Panc1 (cell line): ENCODE measurements at regions not wholly inside any gene's neighbourhood (a gene's known extent, or its start where the extent isn't known, plus 50 kb on each side); places are given as distances from the start of the nearest gene placed in this dataset.

Experiments
- ATAC-seq: fragments of 200-7000 bp; cut with Tn5 transposase; 2 replicates; pipeline ENCODE4 v1.9.1; 2020; ENCODE audit warnings: mild to moderate bottlenecking, moderate library complexity
- BruUV-seq: library from RNA; stranded (reverse); fragments of 400-500 nt; replicated peaks from 2 replicates; lab custom pipeline; 2021; lab: Mats Ljungman, UMichigan
- CTCF ChIA-PET: fragments of 300-600 bp; sonication (Branson Sonifier 250); formaldehyde crosslinking; loops from one replicate; lab custom pipeline; 2022; ENCODE audit warnings: antibody characterized with exemption; lab: Charles Lee
- POLR2A ChIA-PET: fragments of 300-600 bp; sonication (Branson Sonifier 250); formaldehyde crosslinking; loops from one replicate; lab custom pipeline; 2022; ENCODE audit warnings: antibody characterized with exemption; lab: Charles Lee
- DNase-seq: peaks from one replicate; pipeline ENCODE4 v3.0.0-alpha.2; 2010; ENCODE audit warnings: low read depth, low spot score
- H3K27ac ChIP-seq: 2 replicates; pipeline ENCODE4 v1.5.1; 2011; ENCODE audit warnings: mild to moderate bottlenecking, low read length, inconsistent platforms
- H3K27me3 ChIP-seq: fragments of 200-500 bp; sonication (Bioruptor generic); 2 replicates; pipeline ENCODE4 v1.6.0; 2014; ENCODE audit warnings: low read length, inconsistent platforms; ENCODE audit not compliant: control insufficient read depth, insufficient read depth
- H3K36me3 ChIP-seq: fragments of 200-500 bp; sonication (Bioruptor generic); 2 replicates; pipeline ENCODE4 v1.5.1; 2014; ENCODE audit warnings: inconsistent platforms, mild to moderate bottlenecking, low read length, moderate library complexity; ENCODE audit not compliant: control insufficient read depth, insufficient read depth
- H3K4me1 ChIP-seq: 2 replicates; pipeline ENCODE4 v1.5.1; 2011; ENCODE audit warnings: inconsistent platforms, mild to moderate bottlenecking, low read length, moderate library complexity; ENCODE audit not compliant: control insufficient read depth, insufficient read depth
- H3K4me3 ChIP-seq, 2 experiments: 2 replicates each; pipeline ENCODE4 v1.5.1; 2011 to 2012; ENCODE audit warnings: low read depth in 2 of 2, low read length in 2 of 2, mild to moderate bottlenecking in 2 of 2, inconsistent platforms in 1 of 2, moderate library complexity in 1 of 2
- H3K9me3 ChIP-seq: fragments of 200-500 bp; sonication (Bioruptor generic); 2 replicates; pipeline ENCODE4 v1.5.1; 2014; ENCODE audit warnings: low read depth, mild to moderate bottlenecking, inconsistent platforms, low read length, moderate library complexity; ENCODE audit not compliant: control insufficient read depth, insufficient read depth
- POLR2AphosphoS5 ChIP-seq: IDR thresholded peaks from 2 replicates; pipeline ENCODE4 v1.6.1; 2012; ENCODE audit warnings: mild to moderate bottlenecking, low read depth, low read length, moderate library complexity
- SIN3A ChIP-seq: IDR thresholded peaks from 2 replicates; pipeline ENCODE4 v1.6.1; 2012; ENCODE audit warnings: low read depth, mild to moderate bottlenecking, low read length, moderate library complexity, borderline replicate concordance; ENCODE audit not compliant: insufficient read depth
- TCF7L2 ChIP-seq: IDR thresholded peaks from 2 replicates; pipeline ENCODE4 v1.6.1; 2011; ENCODE audit warnings: mild to moderate bottlenecking, low read depth, low read length, inconsistent platforms
- in situ Hi-C: cut with HindIII; loops from 2 replicates; pipeline ENCODE4 v1.10.0; 2016; ENCODE audit warnings: low sequenced_read_pairs, low pct_unique_long_range_greater_than_20kb
- intact Hi-C: fragments of 100-400 bp; cut with micrococcal nuclease; formaldehyde crosslinking; loops from one replicate; pipeline ENCODE4 v1.10.0; 2022; ENCODE audit not compliant: unreplicated experiment
- TF ChIP-seq, protein P1 (sequence below): fragments of 450-650 bp; IDR thresholded peaks from 2 replicates; pipeline ENCODE4 v1.5.1; 2017; ENCODE audit warnings: mild to moderate bottlenecking
- TF ChIP-seq, protein P2 (sequence below), 2 experiments: IDR thresholded peaks; 2 replicates each; pipeline ENCODE4 v1.6.1; 2011 to 2012; ENCODE audit warnings: low read depth in 2 of 2, control low read depth in 1 of 2, low read length in 1 of 2, mild to moderate bottlenecking in 1 of 2, moderate library complexity in 1 of 2; ENCODE audit not compliant: insufficient read depth in 1 of 2

- ATAC-seq (no peak), DNase-seq (no peak)
- POLR2A ChIA-PET = no interaction called here
- in situ Hi-C loops (no loop called here), intact Hi-C loops (no loop called here)
- no peaks in the 10 kb centered on the region for H3K9me3 ChIP-seq
- H3K4me3 ChIP-seq = no peak overlapping the region
- no TSS peak for BruUV-seq
- CTCF ChIA-PET = no interaction called here
- no peaks in the 10 kb centered on the region for H3K4me1 ChIP-seq
- H3K27ac ChIP-seq = no peak overlapping the region
- no peaks in the 10 kb centered on the region for H3K36me3 ChIP-seq
- TF ChIP-seq TCF7L2 = no peak
- no peak for TF ChIP-seq SIN3A
- no peak for TF ChIP-seq POLR2AphosphoS5
- TF ChIP-seq, protein P1, sequence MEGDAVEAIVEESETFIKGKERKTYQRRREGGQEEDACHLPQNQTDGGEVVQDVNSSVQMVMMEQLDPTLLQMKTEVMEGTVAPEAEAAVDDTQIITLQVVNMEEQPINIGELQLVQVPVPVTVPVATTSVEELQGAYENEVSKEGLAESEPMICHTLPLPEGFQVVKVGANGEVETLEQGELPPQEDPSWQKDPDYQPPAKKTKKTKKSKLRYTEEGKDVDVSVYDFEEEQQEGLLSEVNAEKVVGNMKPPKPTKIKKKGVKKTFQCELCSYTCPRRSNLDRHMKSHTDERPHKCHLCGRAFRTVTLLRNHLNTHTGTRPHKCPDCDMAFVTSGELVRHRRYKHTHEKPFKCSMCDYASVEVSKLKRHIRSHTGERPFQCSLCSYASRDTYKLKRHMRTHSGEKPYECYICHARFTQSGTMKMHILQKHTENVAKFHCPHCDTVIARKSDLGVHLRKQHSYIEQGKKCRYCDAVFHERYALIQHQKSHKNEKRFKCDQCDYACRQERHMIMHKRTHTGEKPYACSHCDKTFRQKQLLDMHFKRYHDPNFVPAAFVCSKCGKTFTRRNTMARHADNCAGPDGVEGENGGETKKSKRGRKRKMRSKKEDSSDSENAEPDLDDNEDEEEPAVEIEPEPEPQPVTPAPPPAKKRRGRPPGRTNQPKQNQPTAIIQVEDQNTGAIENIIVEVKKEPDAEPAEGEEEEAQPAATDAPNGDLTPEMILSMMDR = no peak
- TF ChIP-seq, protein P2, sequence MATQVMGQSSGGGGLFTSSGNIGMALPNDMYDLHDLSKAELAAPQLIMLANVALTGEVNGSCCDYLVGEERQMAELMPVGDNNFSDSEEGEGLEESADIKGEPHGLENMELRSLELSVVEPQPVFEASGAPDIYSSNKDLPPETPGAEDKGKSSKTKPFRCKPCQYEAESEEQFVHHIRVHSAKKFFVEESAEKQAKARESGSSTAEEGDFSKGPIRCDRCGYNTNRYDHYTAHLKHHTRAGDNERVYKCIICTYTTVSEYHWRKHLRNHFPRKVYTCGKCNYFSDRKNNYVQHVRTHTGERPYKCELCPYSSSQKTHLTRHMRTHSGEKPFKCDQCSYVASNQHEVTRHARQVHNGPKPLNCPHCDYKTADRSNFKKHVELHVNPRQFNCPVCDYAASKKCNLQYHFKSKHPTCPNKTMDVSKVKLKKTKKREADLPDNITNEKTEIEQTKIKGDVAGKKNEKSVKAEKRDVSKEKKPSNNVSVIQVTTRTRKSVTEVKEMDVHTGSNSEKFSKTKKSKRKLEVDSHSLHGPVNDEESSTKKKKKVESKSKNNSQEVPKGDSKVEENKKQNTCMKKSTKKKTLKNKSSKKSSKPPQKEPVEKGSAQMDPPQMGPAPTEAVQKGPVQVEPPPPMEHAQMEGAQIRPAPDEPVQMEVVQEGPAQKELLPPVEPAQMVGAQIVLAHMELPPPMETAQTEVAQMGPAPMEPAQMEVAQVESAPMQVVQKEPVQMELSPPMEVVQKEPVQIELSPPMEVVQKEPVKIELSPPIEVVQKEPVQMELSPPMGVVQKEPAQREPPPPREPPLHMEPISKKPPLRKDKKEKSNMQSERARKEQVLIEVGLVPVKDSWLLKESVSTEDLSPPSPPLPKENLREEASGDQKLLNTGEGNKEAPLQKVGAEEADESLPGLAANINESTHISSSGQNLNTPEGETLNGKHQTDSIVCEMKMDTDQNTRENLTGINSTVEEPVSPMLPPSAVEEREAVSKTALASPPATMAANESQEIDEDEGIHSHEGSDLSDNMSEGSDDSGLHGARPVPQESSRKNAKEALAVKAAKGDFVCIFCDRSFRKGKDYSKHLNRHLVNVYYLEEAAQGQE (IDR thresholded peaks at IDR 0.05; ENCODE audit: insufficient read depth in 1 of 2, low read depth in 2 of 2, low read length in 1 of 2) = no peak
- no peaks in the 10 kb centered on the region for H3K27me3 ChIP-seq
Observed at GRCh38 chr2:52828112-52828511, 939.5 kb upstream of the CHAC2 start.

- no peak overlapping the region for H3K27ac ChIP-seq
- ChIA-PET POLR2A (no interaction called here), CTCF (no interaction called here)
- H3K4me1 ChIP-seq = no peaks in the 10 kb centered on the region
- no peaks in the 10 kb centered on the region for H3K9me3 ChIP-seq
- TF ChIP-seq, protein P1 = peak; percentile 21; the same call in 1 of the 2 replicates
- no peak for TF ChIP-seq SIN3A
- TF ChIP-seq, protein P2 (IDR thresholded peaks at IDR 0.05; ENCODE audit: insufficient read depth in 1 of 2, low read depth in 2 of 2, low read length in 1 of 2) = no peak
- TF ChIP-seq TCF7L2 = no peak
- no peak for TF ChIP-seq POLR2AphosphoS5
- ATAC-seq (no peak), DNase-seq (no peak)
- BruUV-seq = no TSS peak
- intact Hi-C loops = no loop called here
- no peak overlapping the region for H3K4me3 ChIP-seq
- in situ Hi-C loops = no loop called here
- no peaks in the 10 kb centered on the region for H3K36me3 ChIP-seq
- H3K27me3 ChIP-seq = no peaks in the 10 kb centered on the region
Observed at GRCh38 chr2:52821631-52822030, 946.0 kb upstream of the CHAC2 start.
